ENCODE measurements at regions not wholly inside any gene's neighbourhood (a gene's known extent, or its start where the extent isn't known, plus 50 kb on each side); places are given as distances from the start of the nearest gene placed in this dataset.

DNA sequence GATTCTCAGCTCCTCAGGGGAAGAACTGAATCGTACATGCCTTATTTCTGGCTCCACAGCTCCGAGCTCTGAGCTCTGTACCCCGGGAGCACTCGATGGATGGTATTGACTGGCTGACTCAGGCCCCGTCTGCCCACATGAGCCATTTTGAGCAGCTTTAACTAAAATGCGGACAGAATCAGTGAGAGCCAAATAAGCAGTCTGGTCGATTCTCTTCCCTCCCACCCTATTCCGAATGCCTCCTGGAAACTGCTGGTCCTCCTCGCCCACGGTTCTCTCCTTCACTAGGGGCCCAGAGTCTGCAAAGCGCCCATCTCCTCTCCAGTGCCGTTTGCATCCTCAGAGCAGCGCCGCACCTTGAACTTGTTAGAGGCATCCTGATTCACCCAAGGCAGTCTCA, 125.9 kb upstream of the IRF2BP2 start:
- FAIRE-seq, result no peak
- no peaks in the 10 kb centered on the region for H3K27me3 ChIP-seq (ENCODE audit: control insufficient read depth, extremely low read depth, insufficient read depth, low read length)
- no peak for DNase-seq (ENCODE audit: low read depth, low spot score)
- TF ChIP-seq EZH2 (IDR thresholded peaks at IDR 0.05; ENCODE audit: low read length), result no peak
- TF ChIP-seq CTCF (optimal IDR thresholded peaks at IDR 0.05 in 1 of 3, IDR thresholded peaks at IDR 0.05 in 1 of 3, conservative IDR thresholded peaks at IDR 0.05 in 1 of 3; ENCODE audit: extremely low read depth in 1 of 3, insufficient read depth in 2 of 3, low read length in 3 of 3), result no peak
- H2AFZ ChIP-seq (ENCODE audit: control insufficient read depth, low read length), result no peak overlapping the region
- H3K4me3 ChIP-seq (ENCODE audit: control insufficient read depth in 2 of 3, extremely low read depth in 1 of 3, insufficient read depth in 2 of 3, low read depth in 1 of 3, low read length in 3 of 3), result no peak overlapping the region
- dilution Hi-C loops (cut with MboI; ENCODE audit: extremely low pct_ligation_motif_present, low sequenced_read_pairs), result no loop called here
- no peak overlapping the region for H3K9ac ChIP-seq (ENCODE audit: control insufficient read depth, extremely low read depth, insufficient read depth, low read length)
- no peak overlapping the region for H3K27ac ChIP-seq (ENCODE audit: control insufficient read depth, insufficient read depth, low read length)
- peaks cover 14% of the 10 kb centered on the region for H3K4me1 ChIP-seq (ENCODE audit: control insufficient read depth, extremely low read depth, insufficient read depth, low read length)
- no peaks in the 10 kb centered on the region for H4K20me1 ChIP-seq (ENCODE audit: control insufficient read depth, extremely low read depth, insufficient read depth, low read length)
- no peaks in the 10 kb centered on the region for H3K9me3 ChIP-seq (ENCODE audit: control insufficient read depth, low read depth, low read length)
- H3K36me3 ChIP-seq (ENCODE audit: control insufficient read depth in 2 of 2, extremely low read depth in 1 of 2, insufficient read depth in 2 of 2, low read length in 2 of 2), result no peaks in the 10 kb centered on the region
- no peaks in the 10 kb centered on the region for H3K79me2 ChIP-seq (ENCODE audit: control insufficient read depth, insufficient read depth, low read length)
- H3K4me2 ChIP-seq (ENCODE audit: control insufficient read depth, extremely low read depth, insufficient read depth, low read depth, low read length), result no peak overlapping the region
- H3K9me1 ChIP-seq (ENCODE audit: control insufficient read depth, extremely low read depth, insufficient read depth, low read length), result no peaks in the 10 kb centered on the region

- dilution Hi-C loops (cut with MboI; ENCODE audit: extremely low pct_ligation_motif_present, low sequenced_read_pairs), result no loop called here
- H3K36me3 ChIP-seq (ENCODE audit: control insufficient read depth in 2 of 2, extremely low read depth in 1 of 2, insufficient read depth in 2 of 2, low read length in 2 of 2), result no peaks in the 10 kb centered on the region
- H3K4me1 ChIP-seq (ENCODE audit: control insufficient read depth, extremely low read depth, insufficient read depth, low read length), result peaks cover 19% of the 10 kb centered on the region
- H3K4me2 ChIP-seq (ENCODE audit: control insufficient read depth, extremely low read depth, insufficient read depth, low read depth, low read length), result no peak overlapping the region
- H2AFZ ChIP-seq (ENCODE audit: control insufficient read depth, low read length), result no peak overlapping the region
- H3K9me1 ChIP-seq (ENCODE audit: control insufficient read depth, extremely low read depth, insufficient read depth, low read length), result no peaks in the 10 kb centered on the region
- no peaks in the 10 kb centered on the region for H3K9me3 ChIP-seq (ENCODE audit: control insufficient read depth, low read depth, low read length)
- no peak for FAIRE-seq
- H3K79me2 ChIP-seq (ENCODE audit: control insufficient read depth, insufficient read depth, low read length), result no peaks in the 10 kb centered on the region
- DNase-seq (ENCODE audit: low read depth, low spot score), result no peak
- no peaks in the 10 kb centered on the region for H3K27me3 ChIP-seq (ENCODE audit: control insufficient read depth, extremely low read depth, insufficient read depth, low read length)
- H3K4me3 ChIP-seq (ENCODE audit: control insufficient read depth in 2 of 3, extremely low read depth in 1 of 3, insufficient read depth in 2 of 3, low read depth in 1 of 3, low read length in 3 of 3), result no peak overlapping the region
- H3K27ac ChIP-seq (ENCODE audit: control insufficient read depth, insufficient read depth, low read length), result no peak overlapping the region
- no peaks in the 10 kb centered on the region for H4K20me1 ChIP-seq (ENCODE audit: control insufficient read depth, extremely low read depth, insufficient read depth, low read length)
- H3K9ac ChIP-seq (ENCODE audit: control insufficient read depth, extremely low read depth, insufficient read depth, low read length), result no peak overlapping the region
- TF ChIP-seq EZH2 (IDR thresholded peaks at IDR 0.05; ENCODE audit: low read length) (no peak), CTCF (optimal IDR thresholded peaks at IDR 0.05 in 1 of 3, IDR thresholded peaks at IDR 0.05 in 1 of 3, conservative IDR thresholded peaks at IDR 0.05 in 1 of 3; ENCODE audit: extremely low read depth in 1 of 3, insufficient read depth in 2 of 3, low read length in 3 of 3) (no peak)
These were observed 125.5 kb upstream of the IRF2BP2 start for GRCh38 chr1:234735476-234735875.
